ENCODE measurements at regions not wholly inside any gene's neighbourhood (a gene's known extent, or its start where the extent isn't known, plus 50 kb on each side); places are given as distances from the start of the nearest gene placed in this dataset.

DNA sequence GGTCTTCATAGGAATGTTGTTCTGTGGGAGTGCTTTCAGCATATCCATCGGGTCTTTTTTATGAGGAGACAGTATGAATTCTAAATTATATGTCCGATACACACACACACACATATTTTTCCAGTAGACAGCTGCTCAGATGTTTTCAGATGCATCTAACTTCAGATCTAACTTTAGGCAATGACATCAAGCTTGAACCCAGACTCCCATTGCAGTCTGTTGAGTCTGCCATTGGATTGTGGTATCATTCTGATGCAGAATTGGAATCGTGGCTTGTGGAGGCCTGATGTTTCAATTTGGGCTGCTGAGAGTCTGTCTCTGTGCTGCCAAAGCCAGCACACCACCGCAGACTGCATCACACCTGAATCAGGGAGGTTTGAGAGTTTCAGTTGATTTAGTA, 376.4 kb downstream of the OSTF1 start:
- ChIA-PET CTCF (interaction anchor here (1.4 kb wide), 1 partner anchor 35 kb away, joined by 3 read pairs; no protein-coding TSS in a partner anchor), POLR2A (no interaction called here)
- Histone ChIP-seq H3K4me1 (no peaks in the 10 kb centered on the region), H3K4me3 (no peak overlapping the region), H3K4me2 (no peak overlapping the region), H3K9me3 (no peaks in the 10 kb centered on the region), H3K27ac (no peak overlapping the region)
- TF ChIP-seq MYC (IDR thresholded peaks at IDR 0.05; ENCODE audit: borderline replicate concordance, low read length) (no peak), CEBPB (IDR thresholded peaks at IDR 0.05) (no peak), JUN (IDR thresholded peaks at IDR 0.05) (no peak), CBX8 (IDR thresholded peaks at IDR 0.05) (no peak), CBX2 (IDR thresholded peaks at IDR 0.05; ENCODE audit: borderline replicate concordance, low read depth) (no peak), CHD4 (IDR thresholded peaks at IDR 0.05; ENCODE audit: borderline replicate concordance) (no peak), POLR2A (IDR thresholded peaks at IDR 0.05; ENCODE audit: low read length) (no peak), EHF (CRISPR knock-in tag; IDR thresholded peaks at IDR 0.05) (no peak), HEYL (CRISPR knock-in tag; IDR thresholded peaks at IDR 0.05) (no peak), ZC3H11A (IDR thresholded peaks at IDR 0.05) (no peak), MAFK (IDR thresholded peaks at IDR 0.05; ENCODE audit: partially characterized antibody) (no peak)
- TF ChIP-seq, protein P1, sequence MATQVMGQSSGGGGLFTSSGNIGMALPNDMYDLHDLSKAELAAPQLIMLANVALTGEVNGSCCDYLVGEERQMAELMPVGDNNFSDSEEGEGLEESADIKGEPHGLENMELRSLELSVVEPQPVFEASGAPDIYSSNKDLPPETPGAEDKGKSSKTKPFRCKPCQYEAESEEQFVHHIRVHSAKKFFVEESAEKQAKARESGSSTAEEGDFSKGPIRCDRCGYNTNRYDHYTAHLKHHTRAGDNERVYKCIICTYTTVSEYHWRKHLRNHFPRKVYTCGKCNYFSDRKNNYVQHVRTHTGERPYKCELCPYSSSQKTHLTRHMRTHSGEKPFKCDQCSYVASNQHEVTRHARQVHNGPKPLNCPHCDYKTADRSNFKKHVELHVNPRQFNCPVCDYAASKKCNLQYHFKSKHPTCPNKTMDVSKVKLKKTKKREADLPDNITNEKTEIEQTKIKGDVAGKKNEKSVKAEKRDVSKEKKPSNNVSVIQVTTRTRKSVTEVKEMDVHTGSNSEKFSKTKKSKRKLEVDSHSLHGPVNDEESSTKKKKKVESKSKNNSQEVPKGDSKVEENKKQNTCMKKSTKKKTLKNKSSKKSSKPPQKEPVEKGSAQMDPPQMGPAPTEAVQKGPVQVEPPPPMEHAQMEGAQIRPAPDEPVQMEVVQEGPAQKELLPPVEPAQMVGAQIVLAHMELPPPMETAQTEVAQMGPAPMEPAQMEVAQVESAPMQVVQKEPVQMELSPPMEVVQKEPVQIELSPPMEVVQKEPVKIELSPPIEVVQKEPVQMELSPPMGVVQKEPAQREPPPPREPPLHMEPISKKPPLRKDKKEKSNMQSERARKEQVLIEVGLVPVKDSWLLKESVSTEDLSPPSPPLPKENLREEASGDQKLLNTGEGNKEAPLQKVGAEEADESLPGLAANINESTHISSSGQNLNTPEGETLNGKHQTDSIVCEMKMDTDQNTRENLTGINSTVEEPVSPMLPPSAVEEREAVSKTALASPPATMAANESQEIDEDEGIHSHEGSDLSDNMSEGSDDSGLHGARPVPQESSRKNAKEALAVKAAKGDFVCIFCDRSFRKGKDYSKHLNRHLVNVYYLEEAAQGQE (IDR thresholded peaks at IDR 0.05) = no peak
- TF ChIP-seq, protein P2, sequence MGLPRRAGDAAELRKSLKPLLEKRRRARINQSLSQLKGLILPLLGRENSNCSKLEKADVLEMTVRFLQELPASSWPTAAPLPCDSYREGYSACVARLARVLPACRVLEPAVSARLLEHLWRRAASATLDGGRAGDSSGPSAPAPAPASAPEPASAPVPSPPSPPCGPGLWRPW (IDR thresholded peaks at IDR 0.05) = no peak
- TF ChIP-seq, protein P3, sequence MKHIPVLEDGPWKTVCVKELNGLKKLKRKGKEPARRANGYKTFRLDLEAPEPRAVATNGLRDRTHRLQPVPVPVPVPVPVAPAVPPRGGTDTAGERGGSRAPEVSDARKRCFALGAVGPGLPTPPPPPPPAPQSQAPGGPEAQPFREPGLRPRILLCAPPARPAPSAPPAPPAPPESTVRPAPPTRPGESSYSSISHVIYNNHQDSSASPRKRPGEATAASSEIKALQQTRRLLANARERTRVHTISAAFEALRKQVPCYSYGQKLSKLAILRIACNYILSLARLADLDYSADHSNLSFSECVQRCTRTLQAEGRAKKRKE (CRISPR knock-in tag; IDR thresholded peaks at IDR 0.05; ENCODE audit: low read depth) = no peak
- TF ChIP-seq, protein P4, sequence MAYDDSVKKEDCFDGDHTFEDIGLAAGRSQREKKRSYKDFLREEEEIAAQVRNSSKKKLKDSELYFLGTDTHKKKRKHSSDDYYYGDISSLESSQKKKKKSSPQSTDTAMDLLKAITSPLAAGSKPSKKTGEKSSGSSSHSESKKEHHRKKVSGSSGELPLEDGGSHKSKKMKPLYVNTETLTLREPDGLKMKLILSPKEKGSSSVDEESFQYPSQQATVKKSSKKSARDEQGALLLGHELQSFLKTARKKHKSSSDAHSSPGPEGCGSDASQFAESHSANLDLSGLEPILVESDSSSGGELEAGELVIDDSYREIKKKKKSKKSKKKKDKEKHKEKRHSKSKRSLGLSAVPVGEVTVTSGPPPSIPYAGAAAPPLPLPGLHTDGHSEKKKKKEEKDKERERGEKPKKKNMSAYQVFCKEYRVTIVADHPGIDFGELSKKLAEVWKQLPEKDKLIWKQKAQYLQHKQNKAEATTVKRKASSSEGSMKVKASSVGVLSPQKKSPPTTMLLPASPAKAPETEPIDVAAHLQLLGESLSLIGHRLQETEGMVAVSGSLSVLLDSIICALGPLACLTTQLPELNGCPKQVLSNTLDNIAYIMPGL (CRISPR knock-in tag; IDR thresholded peaks at IDR 0.05; ENCODE audit: borderline replicate concordance) = no peak
- 8% methylated on average over 4 of the region's 4 CpGs for WGBS (ENCODE audit: missing lambda C conversion rate)
- DNase-seq (ENCODE audit: low read depth in 1 of 2, low spot score in 1 of 2) (no peak), ATAC-seq (no peak), FAIRE-seq (no peak)

DNA sequence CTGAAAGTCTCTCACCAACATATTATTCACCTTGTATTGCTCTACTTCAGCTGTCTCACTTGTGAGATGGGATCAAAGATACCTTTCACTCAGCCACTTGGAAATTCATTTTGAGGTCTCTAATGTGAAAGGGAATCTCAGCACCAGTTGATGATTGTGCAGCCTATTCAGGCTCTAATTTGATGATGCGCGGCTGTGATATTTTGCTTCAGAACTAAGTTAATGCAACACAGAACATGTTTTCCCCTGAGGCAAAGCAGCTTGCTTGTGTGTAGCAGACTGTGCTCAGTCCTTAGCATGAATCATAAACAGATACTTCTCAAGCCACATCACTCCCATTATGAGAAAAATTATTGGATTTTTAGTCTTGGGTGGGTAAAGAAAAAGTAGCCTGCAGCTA, 378.8 kb downstream of the OSTF1 start:
- no peak for TF ChIP-seq MYC (IDR thresholded peaks at IDR 0.05; ENCODE audit: borderline replicate concordance, low read length)
- no peak for TF ChIP-seq GATA3 (IDR thresholded peaks at IDR 0.05; ENCODE audit: borderline replicate concordance)
- TF ChIP-seq SMC3 (IDR thresholded peaks at IDR 0.05) = no peak
- TF ChIP-seq, protein P5, sequence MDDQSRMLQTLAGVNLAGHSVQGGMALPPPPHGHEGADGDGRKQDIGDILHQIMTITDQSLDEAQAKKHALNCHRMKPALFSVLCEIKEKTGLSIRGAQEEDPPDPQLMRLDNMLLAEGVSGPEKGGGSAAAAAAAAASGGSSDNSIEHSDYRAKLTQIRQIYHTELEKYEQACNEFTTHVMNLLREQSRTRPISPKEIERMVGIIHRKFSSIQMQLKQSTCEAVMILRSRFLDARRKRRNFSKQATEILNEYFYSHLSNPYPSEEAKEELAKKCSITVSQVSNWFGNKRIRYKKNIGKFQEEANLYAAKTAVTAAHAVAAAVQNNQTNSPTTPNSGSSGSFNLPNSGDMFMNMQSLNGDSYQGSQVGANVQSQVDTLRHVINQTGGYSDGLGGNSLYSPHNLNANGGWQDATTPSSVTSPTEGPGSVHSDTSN (IDR thresholded peaks at IDR 0.05) = no peak
- TF ChIP-seq, protein P6, sequence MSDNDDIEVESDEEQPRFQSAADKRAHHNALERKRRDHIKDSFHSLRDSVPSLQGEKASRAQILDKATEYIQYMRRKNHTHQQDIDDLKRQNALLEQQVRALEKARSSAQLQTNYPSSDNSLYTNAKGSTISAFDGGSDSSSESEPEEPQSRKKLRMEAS (IDR thresholded peaks at IDR 0.05) = no peak
- no peak for TF ChIP-seq NFE2L2 (conservative IDR thresholded peaks at IDR 0.05; ENCODE audit: low read length)
- no peak for TF ChIP-seq TP53 (CRISPR knock-in tag; IDR thresholded peaks at IDR 0.05)
- TF ChIP-seq CEBPB (IDR thresholded peaks at IDR 0.05) = no peak
- TF ChIP-seq ESRRA (IDR thresholded peaks at IDR 0.05; ENCODE audit: borderline replicate concordance, low read length) = no peak
- TF ChIP-seq JUNB (IDR thresholded peaks at IDR 0.05) = no peak
- TF ChIP-seq EHMT2 (IDR thresholded peaks at IDR 0.05; ENCODE audit: low read depth) = no peak
- TF ChIP-seq KDM1A (IDR thresholded peaks at IDR 0.05; ENCODE audit: low read depth) = no peak
- no peak for TF ChIP-seq RNF2 (IDR thresholded peaks at IDR 0.05; ENCODE audit: borderline replicate concordance, low read depth)
- TF ChIP-seq, protein P7, sequence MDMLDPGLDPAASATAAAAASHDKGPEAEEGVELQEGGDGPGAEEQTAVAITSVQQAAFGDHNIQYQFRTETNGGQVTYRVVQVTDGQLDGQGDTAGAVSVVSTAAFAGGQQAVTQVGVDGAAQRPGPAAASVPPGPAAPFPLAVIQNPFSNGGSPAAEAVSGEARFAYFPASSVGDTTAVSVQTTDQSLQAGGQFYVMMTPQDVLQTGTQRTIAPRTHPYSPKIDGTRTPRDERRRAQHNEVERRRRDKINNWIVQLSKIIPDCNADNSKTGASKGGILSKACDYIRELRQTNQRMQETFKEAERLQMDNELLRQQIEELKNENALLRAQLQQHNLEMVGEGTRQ (IDR thresholded peaks at IDR 0.05) = no peak
- TF ChIP-seq TFCP2L1 (CRISPR knock-in tag; IDR thresholded peaks at IDR 0.05) = no peak
- Histone ChIP-seq H3K4me1 (no peaks in the 10 kb centered on the region), H3K4me2 (no peak overlapping the region), H3K9me3 (no peaks in the 10 kb centered on the region), H3K27ac (no peak overlapping the region), H3K4me3 (no peak overlapping the region)
- ATAC-seq = no peak
- 82% methylated on average over 2 of the region's 2 CpGs for WGBS (ENCODE audit: missing lambda C conversion rate)
- ChIA-PET CTCF (interaction anchor here (1.2 to 1.3 kb wide), 2 partner anchors 15 to 18 kb away, joined by 3 to 4 read pairs; no protein-coding TSS in a partner anchor), POLR2A (no interaction called here)
- no peak for FAIRE-seq
- DNase-seq (ENCODE audit: low read depth in 1 of 2, low spot score in 1 of 2) = no peak
